HG02973 (cell line): ENCODE measurements at regions not wholly inside any gene's neighbourhood (a gene's known extent, or its start where the extent isn't known, plus 50 kb on each side); places are given as distances from the start of the nearest gene placed in this dataset.

ENCODE experiments used
- ATAC-seq: cut with Tn5 transposase; IDR thresholded peaks from one replicate; pipeline ENCODE4 v1.9.1; 2021; ENCODE audit warnings: moderate library complexity; ENCODE audit not compliant: unreplicated experiment

DNA sequence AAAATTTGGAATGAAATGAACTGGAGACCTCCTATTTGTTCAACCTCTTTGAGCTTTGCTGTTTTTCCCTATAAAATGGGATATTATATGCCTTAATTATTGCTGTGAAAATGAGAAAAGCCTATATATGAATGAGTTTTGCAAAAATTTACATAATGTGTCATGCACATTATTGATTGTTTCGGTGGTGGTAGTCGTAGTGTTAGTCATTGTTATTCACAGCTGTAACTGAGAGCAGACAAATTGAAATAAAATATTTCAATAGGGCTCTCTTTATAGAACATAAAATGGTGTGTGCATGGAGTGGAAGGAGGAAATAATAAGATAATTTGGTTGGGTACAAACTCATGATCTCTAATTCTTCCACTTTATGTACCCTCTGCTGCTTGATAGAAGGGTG lies 153.7 kb upstream of the GADL1 start:
- no peak for ATAC-seq

DNA sequence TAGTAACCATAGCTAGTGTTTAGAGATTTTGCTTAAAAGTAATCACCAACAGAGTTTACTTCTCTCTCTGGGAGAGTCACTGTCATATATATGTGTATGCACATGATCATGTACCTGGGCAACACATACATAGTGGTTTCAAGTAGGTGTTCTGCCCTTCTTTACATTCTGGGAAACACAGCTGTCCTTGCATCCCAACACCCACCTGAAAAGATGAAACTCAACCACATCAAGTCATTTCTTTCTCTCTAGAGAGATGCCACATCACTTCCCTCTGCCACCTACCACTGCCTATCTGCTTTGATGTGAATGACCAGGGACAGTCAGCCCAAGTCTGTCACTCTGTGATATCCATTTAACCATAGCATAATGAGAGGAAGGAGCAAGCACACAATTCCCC lies 155.8 kb upstream of the GADL1 start:
- no peak for ATAC-seq

DNA sequence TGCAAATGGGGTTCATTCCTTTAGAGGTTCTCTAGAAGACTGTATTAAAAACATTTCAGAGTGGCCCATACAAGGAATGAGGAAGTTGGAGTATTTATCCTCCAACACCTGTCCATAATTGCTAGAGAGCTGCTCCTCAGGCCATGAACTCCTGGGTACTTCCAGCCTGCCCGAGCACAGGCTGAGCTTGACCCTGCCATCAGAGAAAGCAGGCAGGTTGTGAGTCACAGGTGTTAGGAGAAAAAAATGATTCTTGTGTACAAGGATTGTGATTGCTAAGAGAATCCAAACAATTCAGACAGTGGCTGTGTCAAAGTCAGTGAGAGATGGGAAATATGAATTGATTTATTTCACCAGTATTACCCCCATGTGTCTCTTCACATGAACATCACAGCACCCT lies 156.8 kb upstream of the GADL1 start:
- no peak for ATAC-seq

DNA sequence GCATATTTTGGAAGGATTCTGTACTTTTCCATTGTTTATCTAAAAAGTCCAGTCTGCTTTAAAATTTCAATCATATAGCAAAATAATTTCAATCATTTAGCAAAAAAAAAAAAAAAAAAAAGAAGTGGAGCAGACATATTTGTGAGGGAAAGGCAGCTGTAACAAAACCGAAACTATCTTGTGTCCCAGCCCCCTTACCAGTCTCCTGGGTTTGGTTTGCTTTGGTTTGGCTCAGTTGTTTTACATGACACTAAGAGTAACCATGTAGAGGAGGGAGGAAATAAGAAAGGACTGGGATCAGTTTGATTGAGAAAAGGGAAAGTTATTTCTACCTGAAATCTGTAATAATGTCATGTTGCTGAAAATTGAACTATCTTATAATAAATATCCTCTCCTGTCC lies 158.8 kb upstream of the GADL1 start:
- ATAC-seq: no peak

DNA sequence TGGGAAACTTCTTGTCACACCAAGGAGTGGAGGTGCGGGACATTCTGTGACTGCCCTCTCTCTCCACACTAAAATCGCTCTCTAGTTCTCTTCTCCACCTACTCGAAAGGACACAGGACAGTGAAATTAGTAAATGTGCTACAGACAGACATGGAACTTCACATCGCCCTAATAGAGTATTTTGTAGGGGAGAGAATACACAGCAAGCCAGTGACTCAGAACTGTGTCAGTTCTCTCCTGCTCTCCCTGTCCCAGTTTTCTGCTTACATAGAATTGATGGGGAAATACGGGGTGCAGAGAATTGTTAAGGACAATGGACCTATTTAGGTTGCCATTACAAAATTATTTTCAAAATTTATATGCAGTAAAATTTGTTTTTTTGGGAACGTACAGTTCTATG lies 159.6 kb upstream of the GADL1 start:
- ATAC-seq: no peak

DNA sequence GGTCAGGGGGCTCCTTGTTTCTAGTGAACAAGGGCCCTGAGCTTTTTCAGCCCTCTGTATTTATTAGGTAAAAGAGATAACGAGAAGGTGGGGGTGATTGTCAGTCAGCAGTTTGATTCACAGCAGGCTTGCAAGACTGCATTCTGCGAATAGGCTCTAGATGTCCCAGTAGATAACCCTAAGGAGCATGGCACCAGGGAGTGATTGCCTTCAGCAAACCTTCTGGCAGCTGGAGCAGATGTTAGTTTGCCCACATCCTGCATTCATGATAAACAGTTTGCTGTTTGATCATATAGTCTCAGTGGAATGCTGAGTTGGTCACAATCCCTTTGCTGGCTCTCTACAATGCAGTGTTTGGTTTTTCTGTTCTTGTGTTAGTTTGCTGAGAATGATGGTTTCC lies 161.3 kb upstream of the GADL1 start:
- no peak for ATAC-seq

DNA sequence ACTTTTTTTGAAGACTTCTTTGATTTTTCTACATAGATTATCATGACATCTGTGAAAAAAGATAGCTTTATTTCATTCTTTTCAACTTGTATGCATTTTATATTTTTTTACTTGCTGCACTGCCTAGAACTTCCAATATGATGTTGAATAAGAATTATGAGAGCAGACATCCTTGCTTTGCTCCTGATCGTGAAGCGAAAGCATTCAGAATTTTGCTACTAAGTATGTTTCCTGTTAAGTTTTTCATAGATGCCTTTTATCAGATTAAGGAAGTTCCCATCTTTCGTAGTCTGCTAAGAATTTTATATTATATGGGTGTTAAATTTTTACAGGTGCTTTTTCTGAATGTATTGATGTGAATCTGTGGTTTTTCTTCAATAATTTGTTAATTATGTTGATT lies 163.4 kb upstream of the GADL1 start:
- ATAC-seq: no peak

DNA sequence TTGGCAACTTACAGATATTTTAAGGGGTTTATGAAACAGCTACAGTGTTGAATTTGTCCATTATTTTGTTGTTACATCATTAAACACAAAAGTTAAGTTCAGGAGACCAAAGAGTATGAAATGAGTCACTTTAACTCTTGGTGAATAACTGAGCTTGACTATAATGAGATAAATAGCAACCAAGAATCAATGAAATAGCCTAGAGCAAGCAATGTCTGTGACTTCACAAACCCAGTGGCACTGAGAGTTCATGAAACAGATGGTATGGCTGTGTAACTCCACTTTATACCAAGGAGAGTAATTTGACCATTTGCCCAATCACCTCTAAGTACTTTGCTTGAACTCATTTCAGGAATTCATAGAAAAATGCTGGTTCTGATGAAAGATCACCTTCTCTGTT lies 169.6 kb upstream of the GADL1 start:
- no peak for ATAC-seq

DNA sequence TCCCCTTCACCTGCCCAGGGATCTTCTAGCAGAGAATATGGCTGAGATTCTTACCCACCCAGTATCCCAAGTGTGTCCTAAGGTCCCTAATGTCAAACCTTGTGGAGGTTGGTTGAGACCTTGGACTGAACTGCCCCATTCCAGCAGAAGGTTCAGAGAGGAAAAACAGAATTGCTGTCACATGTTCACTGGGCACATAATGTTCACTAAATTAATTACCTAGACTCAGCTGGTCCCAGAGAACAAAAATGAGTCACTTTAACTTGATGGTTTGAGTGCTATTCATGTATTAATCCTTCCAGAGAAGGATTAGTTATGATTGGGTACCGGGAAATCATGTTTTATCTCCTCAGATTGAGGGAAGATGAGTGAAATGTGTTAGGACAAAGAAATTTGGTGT lies 171.3 kb upstream of the GADL1 start:
- ATAC-seq: no peak

DNA sequence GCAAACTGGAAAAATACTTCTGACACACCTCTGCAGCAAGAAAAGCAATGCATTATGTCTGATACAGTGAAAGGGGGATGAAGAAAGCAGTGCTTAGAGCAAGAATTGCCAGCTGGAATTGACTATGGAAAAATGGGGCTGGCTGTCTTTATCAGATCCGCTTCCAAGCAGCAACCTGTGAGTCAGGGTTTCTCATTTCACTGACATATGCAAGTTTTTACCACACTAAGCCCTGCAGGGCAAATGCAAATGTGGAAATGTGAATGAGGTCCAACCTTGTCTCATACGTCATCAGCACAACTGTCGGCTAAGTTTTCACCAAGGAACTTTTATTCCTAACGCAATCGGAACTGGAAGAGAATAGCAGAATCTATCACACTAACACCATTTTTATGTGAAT lies 172.5 kb upstream of the GADL1 start:
- ATAC-seq: no peak

DNA sequence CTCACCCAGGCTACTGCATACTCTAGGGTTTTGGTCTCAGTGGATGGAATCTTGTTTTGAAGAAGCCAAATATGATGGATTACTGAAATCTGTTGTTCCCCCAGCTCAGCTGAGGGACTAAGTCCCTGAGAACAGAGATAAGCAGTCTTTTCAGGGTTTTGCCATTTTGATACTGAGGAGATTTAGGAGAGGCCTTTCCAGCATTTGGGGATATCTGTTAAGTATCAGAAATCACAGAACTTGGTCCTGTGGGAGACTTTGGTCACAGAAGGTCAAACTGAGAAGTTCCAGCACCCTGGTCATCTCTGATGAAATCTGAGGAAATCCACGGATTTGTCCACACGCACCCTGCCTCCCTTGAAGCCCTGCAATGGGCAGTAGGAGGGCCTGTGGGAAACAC lies 181.0 kb upstream of the GADL1 start:
- ATAC-seq: no peak

DNA sequence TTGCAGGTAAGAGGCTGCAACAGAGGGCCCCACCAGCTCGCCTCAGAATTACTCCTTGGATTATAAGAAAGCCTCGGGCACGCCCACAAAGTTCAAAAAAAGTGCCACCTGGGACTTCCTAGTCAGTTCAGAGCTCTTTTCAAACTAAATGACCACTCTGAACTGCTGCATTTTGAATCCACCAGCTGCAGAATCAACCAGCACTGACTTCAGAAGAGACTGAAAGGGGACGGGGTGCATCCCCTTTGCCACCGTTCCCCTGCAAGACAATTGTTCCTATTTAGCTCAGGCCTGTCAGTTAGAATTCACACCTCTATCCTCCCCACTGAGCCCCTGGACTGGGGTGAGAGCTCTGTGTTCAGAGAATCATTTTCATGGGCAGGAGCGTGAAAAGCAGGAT lies 181.4 kb upstream of the GADL1 start:
- ATAC-seq: no peak

DNA sequence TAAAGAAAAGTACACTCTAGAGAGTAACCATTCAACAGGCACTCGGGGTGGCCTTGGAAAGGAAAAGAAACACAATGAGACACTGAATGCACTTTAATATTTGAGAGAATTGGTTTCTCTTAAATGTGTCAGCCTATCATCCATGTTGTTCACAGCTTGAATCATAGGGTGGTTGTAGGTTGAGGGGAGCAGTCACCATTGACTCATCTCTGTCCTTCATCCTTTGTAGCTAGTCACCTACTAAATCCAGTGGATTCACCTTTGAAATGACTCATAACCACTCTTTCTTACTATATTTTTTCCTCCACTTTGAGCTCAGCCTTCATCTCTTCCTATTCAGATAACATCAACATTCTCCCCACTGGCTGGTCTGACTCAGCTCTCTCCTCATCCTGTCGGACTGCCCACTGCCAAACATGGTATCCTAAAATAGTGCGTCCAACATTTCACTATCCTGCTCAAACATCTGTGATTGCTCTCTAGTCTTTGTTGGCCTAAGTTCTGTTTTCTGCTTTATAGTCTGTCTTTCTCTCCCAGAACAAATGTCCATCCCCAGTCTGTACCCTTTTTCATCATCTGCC lies 182.7 kb upstream of the GADL1 start:
- no peak for ATAC-seq

DNA sequence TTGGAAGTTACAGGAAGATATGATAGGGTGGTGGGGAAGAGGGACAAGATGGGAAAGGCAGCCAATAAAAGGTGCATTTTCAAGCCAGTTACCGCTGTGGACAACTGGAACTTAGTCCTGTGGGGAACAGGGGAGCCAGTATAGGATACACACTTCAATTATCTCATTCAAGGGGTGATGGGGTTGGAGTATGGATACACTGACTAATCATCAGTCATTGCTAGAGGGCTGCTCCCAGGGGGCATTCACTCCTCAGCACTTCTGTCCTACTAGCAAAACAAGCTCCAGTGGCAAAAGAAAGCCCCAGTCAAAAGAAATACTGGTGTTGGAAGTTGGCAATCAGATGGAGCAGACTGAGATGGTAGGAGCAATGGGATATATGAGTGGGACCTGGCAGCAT lies 183.4 kb upstream of the GADL1 start:
- no peak for ATAC-seq

DNA sequence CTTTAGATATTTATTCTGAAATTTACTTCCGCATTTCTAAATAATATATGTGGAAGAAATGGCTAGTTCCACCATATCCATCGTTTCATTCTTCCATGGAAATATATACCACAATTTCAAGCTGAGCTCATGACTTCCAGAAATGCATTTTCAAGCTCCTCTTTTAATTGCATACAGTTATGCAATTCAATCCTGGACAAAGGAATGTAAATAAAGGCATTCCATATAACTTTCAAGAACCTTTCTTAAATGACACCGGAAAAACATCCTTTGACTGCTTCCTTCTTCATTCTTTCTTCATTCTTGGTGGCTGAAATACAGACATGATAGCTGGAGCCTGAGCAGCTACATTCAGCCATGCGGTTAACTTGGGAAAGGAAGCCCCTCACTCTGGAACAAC lies 185.2 kb upstream of the GADL1 start:
- no peak for ATAC-seq

DNA sequence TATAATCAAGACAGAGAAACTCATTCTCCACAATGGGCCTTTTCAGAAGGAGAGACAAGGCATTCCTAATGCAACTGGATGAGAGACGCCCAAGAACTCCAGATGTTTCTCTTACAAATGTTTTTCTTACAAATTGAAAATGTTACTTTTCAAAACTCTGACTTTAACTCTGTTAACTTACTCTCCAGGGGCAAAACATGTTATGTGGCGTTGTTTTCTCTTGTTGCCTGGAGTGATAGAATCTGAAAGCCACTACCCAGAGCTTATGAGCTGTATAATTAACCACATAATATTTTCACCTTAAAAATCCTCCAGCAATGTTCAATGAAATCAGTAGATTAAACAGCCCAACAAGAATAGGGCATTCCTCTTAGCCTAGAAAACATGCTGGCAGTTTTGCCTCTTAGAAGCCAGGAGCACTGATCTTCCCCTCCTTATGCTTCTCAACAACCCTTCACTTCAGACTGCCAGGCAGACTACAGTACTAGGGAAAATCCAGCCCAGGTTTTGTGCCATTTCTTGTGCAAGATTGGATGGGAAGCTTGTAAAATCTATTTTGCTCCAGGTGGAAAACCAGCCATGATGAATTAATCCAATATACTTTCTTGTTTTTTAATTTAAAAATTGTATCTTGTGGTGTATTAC lies 186.7 kb upstream of the GADL1 start:
- ATAC-seq: no peak

DNA sequence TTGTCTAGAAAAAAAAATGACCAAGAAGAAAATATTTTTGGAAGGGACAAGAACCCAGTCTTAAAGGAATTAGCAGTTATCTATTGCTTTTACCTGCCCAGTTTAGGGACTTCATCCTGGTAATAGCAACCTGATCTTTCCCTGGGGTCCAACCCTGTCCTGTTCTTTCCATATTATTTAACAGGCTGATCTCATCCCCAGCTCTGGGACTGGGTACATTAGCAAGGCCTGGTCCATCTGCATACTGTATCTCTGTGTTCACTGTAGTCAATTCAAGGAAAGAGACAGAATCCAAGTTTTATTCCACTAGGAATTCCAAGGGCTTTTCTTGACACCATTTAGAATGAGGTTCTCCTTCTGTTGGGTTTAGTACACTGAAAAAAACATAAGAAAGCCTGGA lies 191.7 kb upstream of the GADL1 start:
- ATAC-seq: no peak

DNA sequence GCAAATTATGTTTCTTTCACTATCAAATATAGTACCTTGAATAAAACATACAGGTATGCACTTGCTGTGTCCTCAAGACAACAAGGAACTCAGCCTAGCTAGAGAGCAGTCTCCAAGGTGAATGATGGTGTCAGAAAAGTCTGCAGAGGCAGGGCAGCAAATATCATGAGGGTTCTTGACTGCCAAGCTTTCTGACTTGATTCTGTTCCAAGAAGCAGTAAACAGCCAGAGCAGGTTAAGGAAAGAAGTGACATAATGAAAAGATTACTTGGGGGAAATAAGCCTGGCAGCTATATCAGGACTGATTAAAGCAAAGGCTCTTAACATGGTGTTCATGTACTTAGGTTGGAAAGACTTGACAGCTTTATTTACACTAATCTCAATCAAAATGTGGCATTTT lies 192.2 kb upstream of the GADL1 start:
- no peak for ATAC-seq

DNA sequence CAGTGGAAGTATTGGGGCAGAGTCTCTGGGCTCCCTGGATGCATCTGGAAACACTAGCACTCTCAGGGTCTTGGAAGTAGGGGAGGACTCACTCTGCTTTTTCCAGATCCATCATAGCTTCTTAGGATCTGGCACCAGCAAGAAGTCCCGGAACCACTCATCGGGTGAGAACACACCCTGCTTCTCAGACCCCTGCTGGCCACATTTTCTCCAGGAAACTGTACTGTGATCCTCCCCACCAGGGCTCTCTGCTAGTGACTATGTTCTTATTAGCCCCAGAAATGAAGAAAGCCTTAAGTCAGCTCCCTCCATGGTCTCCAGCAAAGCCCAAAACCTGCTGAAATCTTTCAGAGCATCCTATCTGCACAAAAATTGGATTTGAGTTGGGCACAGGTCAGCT lies 197.3 kb upstream of the GADL1 start:
- no peak for ATAC-seq

DNA sequence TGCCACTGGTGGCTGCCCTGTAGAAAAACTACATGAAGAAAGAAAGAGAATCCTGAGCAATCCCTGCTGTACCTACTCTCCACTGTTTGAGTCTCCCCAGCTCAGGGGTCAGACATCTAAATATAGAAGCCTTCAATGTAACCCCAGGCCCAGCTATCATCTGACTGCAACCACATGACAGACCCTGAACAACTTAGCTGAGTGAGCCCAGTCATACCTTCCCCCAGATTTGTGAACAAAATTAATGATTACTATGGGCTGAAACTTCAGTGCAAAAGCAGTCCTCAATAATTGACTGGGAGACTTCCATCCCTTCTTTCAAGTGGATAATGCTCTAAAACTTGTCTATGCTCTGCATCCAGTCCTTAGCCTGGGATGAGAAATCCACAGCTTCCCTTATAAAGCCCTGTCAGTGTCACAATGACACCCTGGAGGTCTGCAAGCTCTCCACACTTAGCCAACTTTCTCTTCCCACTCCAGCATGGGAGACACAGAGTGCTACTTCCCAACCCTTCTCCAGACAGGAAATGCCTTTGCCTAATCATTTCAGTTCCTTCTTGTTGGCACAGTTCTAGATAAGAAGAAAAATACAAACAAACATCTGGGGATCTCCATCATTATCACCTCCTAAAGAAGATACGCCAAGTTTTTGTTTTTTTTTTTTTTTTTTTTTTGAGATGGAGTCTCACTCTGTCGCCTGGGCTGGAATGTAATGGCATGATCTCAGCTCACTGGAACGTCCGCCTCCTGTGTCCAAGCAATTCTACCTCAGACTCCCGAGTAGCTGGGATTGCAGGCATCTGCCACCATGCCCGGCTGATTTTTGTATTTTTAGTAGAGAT lies 198.5 kb upstream of the GADL1 start:
- no peak for ATAC-seq

DNA sequence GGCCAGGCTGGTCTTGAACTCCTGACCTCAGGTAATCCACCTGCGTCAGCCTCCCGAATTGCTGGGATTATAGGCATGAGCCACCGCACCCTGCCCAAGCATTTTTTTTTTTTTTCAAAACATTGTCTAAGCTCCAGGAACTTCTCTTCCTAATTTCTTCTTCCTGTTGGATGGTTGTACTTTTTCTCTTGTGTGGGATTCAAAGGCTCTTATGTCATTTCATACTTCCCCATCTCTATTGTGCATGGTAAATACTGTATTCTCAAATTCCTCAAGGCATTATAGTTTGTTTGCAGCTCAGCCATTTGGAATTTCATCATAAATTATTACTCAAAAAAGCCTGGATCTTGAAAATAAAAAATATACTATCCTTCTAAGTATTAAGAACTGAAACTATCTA lies 199.1 kb upstream of the GADL1 start:
- ATAC-seq: no peak

DNA sequence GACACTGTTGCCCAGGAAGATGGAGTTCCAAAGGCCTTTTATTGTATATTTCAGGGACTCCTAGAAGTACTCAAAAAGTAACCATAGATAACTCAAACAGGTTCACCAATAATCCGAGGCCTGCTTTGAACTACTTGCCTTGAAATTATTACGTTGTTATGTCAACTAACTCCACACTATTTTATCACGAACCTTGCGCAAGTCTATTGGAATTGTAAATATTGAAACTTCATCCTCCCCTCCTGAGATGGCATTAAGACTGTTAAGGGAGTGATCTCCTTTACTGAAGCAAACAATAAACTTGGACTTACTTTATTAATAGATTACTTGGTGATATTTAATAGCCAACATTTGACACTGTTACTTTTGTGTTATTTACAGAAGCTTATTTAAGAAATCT lies 199.6 kb upstream of the GADL1 start:
- no peak for ATAC-seq
